Caco-2 (cell line): ENCODE measurements at regions not wholly inside any gene's neighbourhood (a gene's known extent, or its start where the extent isn't known, plus 50 kb on each side); places are given as distances from the start of the nearest gene placed in this dataset.

Source experiments
- BruUV-seq: library from RNA; stranded (reverse); fragments of 400-500 nt; replicated peaks from 2 replicates; lab custom pipeline; 2021; lab: Mats Ljungman, UMichigan
- CTCF ChIA-PET: fragments of 300-600 bp; sonication (Branson Sonifier 250); formaldehyde crosslinking; loops from one replicate; lab custom pipeline; 2022; ENCODE audit warnings: antibody characterized with exemption; lab: Charles Lee
- POLR2A ChIA-PET: fragments of 300-600 bp; sonication (Branson Sonifier 250); formaldehyde crosslinking; loops from one replicate; lab custom pipeline; 2022; ENCODE audit warnings: antibody characterized with exemption; lab: Charles Lee
- DNase-seq, 2 experiments: peaks; one replicate each; pipeline versions ENCODE4 v3.0.0 to v3.0.0-alpha.2; 2020 to 2022
- H3K27me3 ChIP-seq: replicated peaks from 2 replicates; pipeline ENCODE4 v1.6.0; 2011; ENCODE audit warnings: low read length; ENCODE audit not compliant: control insufficient read depth, insufficient read depth
- H3K36me3 ChIP-seq: 2 replicates; pipeline ENCODE4 v1.5.1; 2011; ENCODE audit warnings: low read length; ENCODE audit not compliant: control insufficient read depth, insufficient read depth
- H3K4me1 ChIP-seq: fragments of 250-450 bp; sonication (Bioruptor Pico); 2 replicates; pipeline ENCODE4 v1.5.1; 2020; ENCODE audit warnings: mild to moderate bottlenecking
- H3K4me3 ChIP-seq: 2 replicates; pipeline ENCODE4 v1.5.1; 2011; ENCODE audit warnings: low read depth, mild to moderate bottlenecking, control low read depth, low read length
- H3K9me3 ChIP-seq: fragments of 250-450 bp; sonication (Bioruptor Pico); 2 replicates; pipeline ENCODE4 v1.5.1; 2020; ENCODE audit warnings: mild to moderate bottlenecking, moderate library complexity
- H3K27ac Mint-ChIP-seq: one replicate; pipeline ENCODE4 v1.8.0; 2022; ENCODE audit warnings: mixed read lengths; ENCODE audit not compliant: unreplicated experiment
- H3K27me3 Mint-ChIP-seq: one replicate; pipeline ENCODE4 v1.8.0; 2022; ENCODE audit warnings: mixed read lengths; ENCODE audit not compliant: insufficient read depth, unreplicated experiment
- H3K36me3 Mint-ChIP-seq: one replicate; pipeline ENCODE4 v1.8.0; 2022; ENCODE audit warnings: mild to moderate bottlenecking, mixed read lengths; ENCODE audit not compliant: insufficient read depth, unreplicated experiment
- H3K4me1 Mint-ChIP-seq: one replicate; pipeline ENCODE4 v1.8.0; 2022; ENCODE audit warnings: low read depth, mixed read lengths; ENCODE audit not compliant: unreplicated experiment
- H3K4me3 Mint-ChIP-seq: one replicate; pipeline ENCODE4 v1.8.0; 2022; ENCODE audit warnings: mild to moderate bottlenecking, moderate library complexity, mixed read lengths; ENCODE audit not compliant: unreplicated experiment
- H3K9me3 Mint-ChIP-seq: one replicate; pipeline ENCODE4 v1.8.0; 2022; ENCODE audit warnings: mixed read lengths; ENCODE audit not compliant: unreplicated experiment
- intact Hi-C: fragments of 100-400 bp; cut with micrococcal nuclease; formaldehyde crosslinking; loops from one replicate; pipeline ENCODE4 v1.10.0; 2022; ENCODE audit not compliant: unreplicated experiment
- TF ChIP-seq, protein P1 (sequence below), 2 experiments: fragments of 200-600 bp in 1 of 2; IDR thresholded peaks; 1 replicate in 1 of 2; 2 replicates in 1 of 2; pipeline versions ENCODE4 v1.5.1 to v1.8.0; 2011 to 2022; ENCODE audit warnings: antibody characterized with exemption in 1 of 2, control low read depth in 1 of 2, inconsistent platforms in 1 of 2, low read depth in 1 of 2, low read length in 1 of 2, mild to moderate bottlenecking in 1 of 2, moderate library complexity in 1 of 2; ENCODE audit not compliant: insufficient read depth in 1 of 2, severe bottlenecking in 1 of 2, unreplicated experiment in 1 of 2

DNA sequence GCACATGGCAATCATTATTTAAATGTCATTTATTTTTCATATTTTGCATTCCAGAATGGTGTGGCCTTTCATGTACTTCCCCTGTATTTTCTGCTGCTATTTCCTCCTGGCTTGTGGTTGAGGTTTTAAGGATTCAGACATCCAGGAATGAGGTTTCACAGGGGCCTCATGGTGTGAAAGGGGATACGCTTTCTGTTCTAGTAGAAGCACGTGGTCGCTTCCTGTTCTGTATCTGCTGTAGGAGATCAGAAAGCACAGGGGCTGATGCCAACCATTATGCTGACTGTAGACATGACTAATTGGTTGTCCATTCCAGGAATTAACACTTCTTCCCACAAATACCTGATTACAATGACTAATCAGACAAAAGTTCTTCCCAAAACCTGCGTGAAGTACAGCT, 405.9 kb downstream of the SHISA9 start:
- no peaks in the 10 kb centered on the region for H3K9me3 Mint-ChIP-seq
- ChIA-PET CTCF (no interaction called here), POLR2A (no interaction called here)
- no TSS peak for BruUV-seq
- no peak overlapping the region for H3K27ac Mint-ChIP-seq
- no peaks in the 10 kb centered on the region for H3K36me3 ChIP-seq
- no peaks in the 10 kb centered on the region for H3K4me1 Mint-ChIP-seq
- no peak for DNase-seq
- peaks cover 7% of the 10 kb centered on the region for H3K27me3 Mint-ChIP-seq
- H3K36me3 Mint-ChIP-seq = no peaks in the 10 kb centered on the region
- no peak overlapping the region for H3K4me3 ChIP-seq
- H3K27me3 ChIP-seq = no peaks in the 10 kb centered on the region; the same call in 1 of the 2 replicates
- H3K9me3 ChIP-seq = no peaks in the 10 kb centered on the region
- H3K4me1 ChIP-seq = no peaks in the 10 kb centered on the region
- intact Hi-C loops = no loop called here
- H3K4me3 Mint-ChIP-seq = no peak overlapping the region
- TF ChIP-seq, protein P1, sequence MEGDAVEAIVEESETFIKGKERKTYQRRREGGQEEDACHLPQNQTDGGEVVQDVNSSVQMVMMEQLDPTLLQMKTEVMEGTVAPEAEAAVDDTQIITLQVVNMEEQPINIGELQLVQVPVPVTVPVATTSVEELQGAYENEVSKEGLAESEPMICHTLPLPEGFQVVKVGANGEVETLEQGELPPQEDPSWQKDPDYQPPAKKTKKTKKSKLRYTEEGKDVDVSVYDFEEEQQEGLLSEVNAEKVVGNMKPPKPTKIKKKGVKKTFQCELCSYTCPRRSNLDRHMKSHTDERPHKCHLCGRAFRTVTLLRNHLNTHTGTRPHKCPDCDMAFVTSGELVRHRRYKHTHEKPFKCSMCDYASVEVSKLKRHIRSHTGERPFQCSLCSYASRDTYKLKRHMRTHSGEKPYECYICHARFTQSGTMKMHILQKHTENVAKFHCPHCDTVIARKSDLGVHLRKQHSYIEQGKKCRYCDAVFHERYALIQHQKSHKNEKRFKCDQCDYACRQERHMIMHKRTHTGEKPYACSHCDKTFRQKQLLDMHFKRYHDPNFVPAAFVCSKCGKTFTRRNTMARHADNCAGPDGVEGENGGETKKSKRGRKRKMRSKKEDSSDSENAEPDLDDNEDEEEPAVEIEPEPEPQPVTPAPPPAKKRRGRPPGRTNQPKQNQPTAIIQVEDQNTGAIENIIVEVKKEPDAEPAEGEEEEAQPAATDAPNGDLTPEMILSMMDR (IDR thresholded peaks at IDR 0.05; ENCODE audit: insufficient read depth in 1 of 2, low read depth in 1 of 2, low read length in 1 of 2, severe bottlenecking in 1 of 2, unreplicated experiment in 1 of 2) = no peak

DNA sequence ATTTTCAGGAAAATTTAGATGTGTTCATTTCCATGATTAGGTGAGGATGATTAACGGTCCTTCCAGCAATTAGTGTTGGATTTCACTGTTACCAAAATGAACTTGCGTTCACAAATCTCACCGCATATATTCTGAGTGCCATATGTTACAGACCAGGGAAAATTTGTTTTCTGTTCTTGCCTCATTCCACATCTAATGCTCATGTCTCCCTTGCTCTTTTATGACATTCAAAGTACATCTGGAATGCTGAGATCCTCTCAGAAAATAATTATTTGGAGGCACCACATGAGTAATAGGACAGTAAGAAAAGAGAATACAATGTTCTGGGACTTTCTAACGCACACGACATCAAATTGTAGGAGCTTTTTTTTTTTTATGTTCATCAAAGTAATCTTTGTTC, 406.5 kb downstream of the SHISA9 start:
- no peak overlapping the region for H3K4me3 Mint-ChIP-seq
- H3K4me3 ChIP-seq = no peak overlapping the region
- ChIA-PET POLR2A (no interaction called here), CTCF (no interaction called here)
- no TSS peak for BruUV-seq
- no peaks in the 10 kb centered on the region for H3K9me3 Mint-ChIP-seq
- H3K36me3 ChIP-seq = no peaks in the 10 kb centered on the region
- intact Hi-C loops = no loop called here
- no peaks in the 10 kb centered on the region; the same call in 1 of the 2 replicates for H3K27me3 ChIP-seq
- no peaks in the 10 kb centered on the region for H3K4me1 Mint-ChIP-seq
- DNase-seq = no peak
- no peaks in the 10 kb centered on the region for H3K9me3 ChIP-seq
- H3K27me3 Mint-ChIP-seq = peaks cover 3% of the 10 kb centered on the region
- no peak overlapping the region for H3K27ac Mint-ChIP-seq
- TF ChIP-seq, protein P1 (IDR thresholded peaks at IDR 0.05; ENCODE audit: insufficient read depth in 1 of 2, low read depth in 1 of 2, low read length in 1 of 2, severe bottlenecking in 1 of 2, unreplicated experiment in 1 of 2) = no peak
- H3K4me1 ChIP-seq = no peaks in the 10 kb centered on the region
- H3K36me3 Mint-ChIP-seq = no peaks in the 10 kb centered on the region

DNA sequence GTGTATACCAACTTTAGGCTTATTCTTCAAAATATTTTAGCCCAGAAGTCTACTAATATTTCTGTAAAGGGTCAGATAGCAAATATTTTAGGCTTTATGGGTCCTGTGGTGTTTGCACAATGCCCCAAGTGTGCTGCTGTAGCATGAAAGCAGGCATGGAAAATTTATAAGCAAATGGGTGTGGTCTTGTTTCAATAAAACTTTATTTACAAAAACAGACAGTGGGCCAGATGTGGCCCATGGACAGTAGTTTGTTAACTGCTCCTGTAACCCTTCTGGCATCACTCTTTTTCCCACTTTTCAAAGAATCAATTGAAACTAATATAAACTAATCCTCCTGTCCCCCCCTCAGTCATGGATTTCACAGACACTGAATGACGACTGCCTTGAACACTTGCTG, 410.7 kb downstream of the SHISA9 start:
- H3K4me3 ChIP-seq = no peak overlapping the region
- no peak overlapping the region for H3K4me3 Mint-ChIP-seq
- TF ChIP-seq, protein P1 (IDR thresholded peaks at IDR 0.05; ENCODE audit: insufficient read depth in 1 of 2, low read depth in 1 of 2, low read length in 1 of 2, severe bottlenecking in 1 of 2, unreplicated experiment in 1 of 2) = no peak
- H3K9me3 ChIP-seq = no peaks in the 10 kb centered on the region
- H3K27me3 Mint-ChIP-seq = no peaks in the 10 kb centered on the region
- H3K27ac Mint-ChIP-seq = no peak overlapping the region
- no peaks in the 10 kb centered on the region for H3K4me1 ChIP-seq
- POLR2A ChIA-PET = no interaction called here
- H3K4me1 Mint-ChIP-seq = no peaks in the 10 kb centered on the region
- intact Hi-C loops = no loop called here
- no peaks in the 10 kb centered on the region for H3K9me3 Mint-ChIP-seq
- no peak for DNase-seq
- H3K36me3 ChIP-seq = no peaks in the 10 kb centered on the region
- no peaks in the 10 kb centered on the region for H3K36me3 Mint-ChIP-seq
- BruUV-seq = no TSS peak
- H3K27me3 ChIP-seq = no peaks in the 10 kb centered on the region
- CTCF ChIA-PET = no interaction called here
